Activated CD4-positive, alpha-beta T cell treated with anti-CD3 and anti-CD28 coated beads for 48 hours (primary cell): ENCODE measurements at regions not wholly inside any gene's neighbourhood (a gene's known extent, or its start where the extent isn't known, plus 50 kb on each side); places are given as distances from the start of the nearest gene placed in this dataset.

Source experiments
- DNase-seq: peaks from one replicate; pipeline ENCODE4 v3.0.0-alpha.2; 2020

DNA sequence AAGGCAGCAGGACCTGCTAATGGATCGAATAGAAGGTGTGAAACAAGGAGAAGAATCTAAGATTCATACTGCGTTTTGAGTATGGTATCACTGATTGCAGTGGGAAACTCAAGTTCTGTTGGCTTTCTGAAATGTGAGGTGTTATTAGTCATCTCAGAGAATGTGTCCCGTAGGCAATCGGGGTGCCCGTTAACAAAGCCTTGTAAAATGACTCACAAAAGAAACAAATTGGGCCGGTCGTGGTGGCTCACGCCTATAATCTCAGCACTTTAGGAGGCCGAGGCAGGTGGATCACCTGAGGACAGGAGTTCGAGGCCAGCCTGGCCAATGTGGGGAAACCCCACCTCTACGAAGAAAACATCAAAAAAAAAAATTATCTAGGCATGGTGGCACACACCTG lies 118.2 kb upstream of the C7orf33 start:
- DNase-seq, result no peak

DNA sequence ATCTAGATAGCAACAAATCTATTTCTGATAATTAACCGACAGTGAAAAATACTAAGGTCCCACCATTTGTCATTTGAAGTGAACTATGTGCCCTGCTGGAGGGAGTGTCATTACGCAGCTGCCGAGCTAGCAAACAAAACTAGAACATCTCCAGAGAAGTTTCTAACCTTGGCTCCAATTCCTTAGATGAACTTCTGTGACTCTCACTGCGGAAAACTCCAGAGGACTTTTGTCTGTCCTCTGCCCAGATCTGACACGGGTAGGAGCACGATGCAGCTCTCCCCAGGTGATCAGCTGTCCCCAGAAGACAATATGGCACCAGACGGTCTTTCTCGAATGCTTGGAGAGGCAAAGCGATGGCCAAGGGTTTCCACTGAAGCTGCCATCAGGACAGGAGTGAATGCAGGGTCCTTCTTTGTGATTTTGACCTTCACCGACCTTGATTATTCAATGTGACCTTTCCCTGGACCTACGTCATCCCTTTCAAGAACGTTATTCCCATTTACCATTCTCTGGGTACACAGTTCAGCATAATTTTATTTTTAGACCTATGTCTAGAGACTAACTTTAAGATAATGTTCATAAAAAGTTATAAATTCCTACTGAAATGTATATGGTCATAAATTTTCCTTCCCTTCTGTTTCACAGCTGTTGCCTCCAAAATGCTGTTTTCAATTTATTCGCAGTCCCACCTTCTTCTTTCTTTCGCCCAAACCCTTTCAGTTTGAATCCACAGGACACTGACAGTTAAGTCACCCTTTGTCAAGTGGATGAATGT lies 116.7 kb upstream of the C7orf33 start:
- no peak for DNase-seq

DNA sequence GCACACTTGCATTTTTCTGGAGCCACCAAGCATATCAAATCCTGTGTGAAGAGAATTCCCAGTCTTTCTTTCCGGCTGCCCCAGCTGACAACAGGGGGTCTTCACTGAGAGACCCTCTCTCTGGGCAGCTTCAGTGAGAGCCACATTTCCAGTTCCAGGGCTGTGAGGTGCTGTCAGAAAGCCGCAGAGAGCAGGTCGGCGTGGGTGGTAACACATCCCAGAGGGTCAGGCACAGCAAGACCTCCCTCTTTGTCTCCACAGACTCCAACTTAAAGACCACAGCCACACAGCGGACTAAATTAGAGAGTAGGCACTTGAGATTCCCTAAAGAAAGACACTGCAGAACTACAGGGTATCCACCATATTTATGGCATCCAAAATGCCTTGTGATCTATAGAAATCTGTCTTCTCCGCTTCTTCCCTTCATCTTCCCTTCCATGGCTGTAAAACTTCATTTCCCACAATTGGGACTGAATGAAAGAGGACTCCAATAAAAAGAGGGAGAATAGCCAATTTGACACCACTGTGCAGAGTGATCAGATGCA lies 116.0 kb upstream of the C7orf33 start:
- DNase-seq, result no peak

DNA sequence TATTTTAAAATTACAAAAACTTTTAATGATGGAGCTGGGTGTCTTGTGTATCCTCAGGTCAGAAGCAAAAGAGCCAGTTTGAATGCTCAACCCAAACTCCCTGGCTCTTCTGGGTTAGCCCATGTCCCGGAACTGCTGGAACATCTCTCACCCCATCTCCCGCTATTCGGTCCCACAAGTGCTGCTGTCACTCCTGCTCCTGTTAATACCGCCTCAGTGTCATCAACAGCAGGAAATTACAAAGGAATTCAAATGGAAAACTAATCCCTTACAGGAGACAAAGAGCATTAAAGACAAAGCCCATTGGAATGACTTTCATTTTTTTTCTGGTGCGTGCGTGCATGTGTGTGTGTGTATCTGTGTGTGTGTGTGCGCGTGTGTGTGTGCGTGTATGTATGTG lies 112.0 kb upstream of the C7orf33 start:
- DNase-seq, result no peak

DNA sequence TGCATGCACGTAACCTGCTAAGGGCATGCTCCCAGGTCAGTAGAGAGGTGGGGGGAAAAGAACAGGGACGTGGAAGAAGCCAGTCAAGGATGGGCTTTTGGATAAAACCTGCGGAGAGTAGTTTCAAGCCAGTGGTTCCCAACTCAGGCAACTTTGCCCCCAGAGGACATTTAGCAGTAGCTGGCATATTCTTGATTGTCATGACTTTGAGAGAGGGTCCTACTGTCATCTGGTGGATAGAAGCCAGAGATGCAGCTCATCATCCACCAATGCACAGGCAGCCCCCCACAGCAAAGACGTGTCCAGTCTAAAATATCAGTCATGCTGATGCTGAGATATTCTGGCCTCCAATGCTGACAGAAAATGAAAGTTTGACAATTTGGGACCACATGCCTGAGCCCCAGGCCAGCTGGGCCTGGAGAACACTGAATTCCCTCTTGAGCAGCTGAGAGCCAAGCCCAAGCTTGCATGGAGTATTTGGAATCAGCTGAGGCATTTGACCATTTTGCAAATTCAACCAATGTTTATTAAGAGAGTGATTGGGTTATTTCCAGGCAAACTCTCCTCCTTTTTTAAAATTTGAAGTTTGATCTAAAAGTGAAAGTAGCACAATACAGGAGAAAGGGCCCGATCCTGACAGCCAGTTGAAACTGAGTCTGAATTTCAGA lies 110.0 kb upstream of the C7orf33 start:
- no peak for DNase-seq

DNA sequence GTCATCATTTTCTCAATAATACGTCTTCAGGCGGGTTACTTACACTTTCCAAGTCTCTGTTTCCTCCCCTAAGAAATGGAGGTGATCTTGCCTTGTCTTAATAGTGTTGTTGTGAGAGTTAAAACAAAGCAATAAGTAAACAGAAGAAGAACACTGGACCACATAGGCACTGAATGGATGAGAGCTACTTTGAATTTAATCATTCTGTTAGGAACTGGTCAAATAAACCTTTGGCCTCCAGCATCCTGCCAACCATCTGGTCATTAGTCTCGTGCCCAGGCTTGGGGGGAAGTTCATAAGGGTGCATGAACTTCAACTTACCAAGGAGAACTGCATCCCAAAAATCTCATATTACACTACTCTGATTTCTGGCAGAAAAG lies 109.4 kb upstream of the C7orf33 start:
- DNase-seq, result no peak

DNA sequence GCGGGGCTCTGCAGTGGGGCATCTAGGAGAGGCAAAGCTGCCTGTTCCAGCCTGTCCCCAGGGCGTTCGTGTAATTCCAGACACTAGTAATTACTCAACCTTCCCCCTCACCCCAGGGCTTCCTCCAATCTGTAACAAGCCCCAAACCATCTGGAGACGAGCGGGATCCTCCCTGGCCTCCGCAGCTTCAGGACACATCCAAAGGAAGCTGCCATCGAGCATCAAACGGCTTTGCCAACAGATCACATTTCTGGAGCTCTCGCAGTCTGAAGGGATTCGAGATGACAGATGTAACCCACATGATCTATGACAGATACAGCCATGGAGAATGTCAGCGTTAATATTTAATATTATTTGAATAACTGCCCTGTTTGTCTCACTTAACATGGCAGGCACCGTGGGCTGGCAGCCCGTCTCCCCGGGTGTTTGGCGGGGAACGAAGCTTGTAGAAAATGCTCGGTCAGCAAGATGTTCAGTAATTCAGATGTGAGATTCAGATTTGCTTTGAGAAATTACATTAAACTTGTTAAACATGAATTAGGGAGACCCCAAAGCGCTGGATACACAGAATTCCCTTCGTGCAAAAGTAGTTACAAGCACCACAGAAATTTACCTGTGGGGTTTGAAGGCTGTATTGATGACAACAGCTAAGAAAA lies 108.5 kb upstream of the C7orf33 start:
- no peak for DNase-seq

DNA sequence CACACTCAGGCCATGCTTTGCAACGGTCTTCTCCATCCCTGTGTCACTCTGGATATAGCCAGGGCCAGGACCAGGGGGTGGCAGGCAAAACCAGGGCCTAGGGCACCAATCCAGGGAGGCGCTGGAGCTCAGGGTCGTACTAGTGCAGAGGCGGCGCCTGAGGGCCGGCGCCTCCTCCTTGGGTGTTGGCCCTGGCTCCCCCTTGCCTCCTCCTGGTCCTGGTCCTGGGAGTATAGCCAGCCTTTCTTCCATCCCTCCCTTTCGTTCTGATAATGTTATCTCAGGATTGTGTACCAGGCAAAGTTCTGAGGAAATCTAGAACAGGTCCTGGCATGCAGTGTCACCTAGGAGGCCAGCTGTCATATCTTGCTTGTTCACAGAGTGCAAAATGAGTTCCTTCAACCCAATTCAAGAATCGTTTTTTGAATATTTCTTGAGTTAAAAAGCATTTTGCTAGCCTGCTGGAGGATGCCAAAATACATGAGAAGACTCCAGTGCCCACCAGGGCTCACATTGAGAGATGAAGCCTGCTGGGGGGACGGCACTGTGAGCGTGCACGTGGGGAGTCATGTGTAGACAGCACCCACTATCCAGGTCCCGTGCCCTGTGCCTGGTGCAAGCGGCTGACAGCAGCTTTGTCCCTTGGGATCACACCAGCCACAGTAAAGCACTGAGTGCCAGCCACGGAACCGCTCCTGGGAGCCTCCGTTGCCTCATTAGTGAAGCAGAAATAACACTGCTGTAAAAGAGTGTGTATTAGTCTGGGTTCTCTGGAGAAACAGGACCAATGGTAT lies 106.9 kb upstream of the C7orf33 start:
- no peak for DNase-seq

DNA sequence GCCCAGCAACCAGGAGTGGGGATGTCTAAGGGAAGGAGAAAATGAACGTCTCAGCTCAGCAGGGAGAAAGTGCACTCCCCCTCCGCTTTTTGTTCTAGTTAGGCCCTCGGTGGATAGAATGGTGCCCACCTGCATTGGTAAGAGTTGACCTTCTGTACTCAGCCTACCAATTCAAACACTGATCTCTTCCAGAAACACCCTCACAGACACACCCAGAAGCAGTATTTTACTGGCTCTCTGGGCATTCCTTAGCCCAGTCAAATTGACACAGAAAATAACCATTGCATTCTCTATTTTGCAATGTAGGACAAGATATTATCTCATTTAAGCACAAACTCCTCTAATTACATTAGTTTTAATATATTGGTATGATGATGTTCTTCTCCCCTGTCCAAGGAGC lies 106.1 kb upstream of the C7orf33 start:
- no peak for DNase-seq

DNA sequence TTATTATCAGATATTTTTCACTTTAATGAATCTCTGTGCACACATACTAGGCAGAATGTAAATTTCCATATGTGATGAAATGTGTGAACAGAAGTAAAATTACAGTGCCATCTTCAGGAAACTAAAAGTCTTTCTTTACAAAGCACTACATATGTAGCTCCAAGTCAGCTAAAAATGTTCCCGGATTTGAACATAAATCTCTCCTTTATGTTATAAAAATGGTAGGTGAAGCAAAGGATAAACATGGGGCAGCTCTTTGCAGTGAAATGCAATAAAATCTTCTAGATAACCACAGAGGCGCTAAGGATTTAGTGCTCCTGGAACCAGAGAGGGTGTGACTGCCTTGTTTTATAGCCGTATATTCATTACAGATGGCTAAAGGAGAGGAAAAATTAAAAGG lies 104.9 kb upstream of the C7orf33 start:
- DNase-seq, result no peak

DNA sequence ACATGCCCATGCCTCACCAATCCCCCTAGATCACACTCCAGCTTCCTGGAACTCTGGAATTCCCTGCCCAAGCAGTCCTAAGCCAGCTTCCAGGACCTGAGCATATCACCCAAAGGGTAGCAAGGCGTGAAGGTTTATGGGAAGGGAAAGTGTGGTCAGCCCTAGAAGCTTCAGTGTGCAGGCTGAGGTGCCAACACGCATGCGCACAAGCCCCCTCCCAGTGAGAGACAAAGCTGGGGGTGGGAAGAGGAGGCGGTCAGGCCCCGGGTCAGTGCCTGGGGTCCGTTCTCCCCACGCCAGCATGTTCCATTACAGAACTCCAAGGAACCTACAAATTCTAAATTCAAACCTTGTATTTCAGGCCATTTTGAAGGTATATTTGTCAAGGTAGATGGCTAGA lies 103.6 kb upstream of the C7orf33 start:
- no peak for DNase-seq

DNA sequence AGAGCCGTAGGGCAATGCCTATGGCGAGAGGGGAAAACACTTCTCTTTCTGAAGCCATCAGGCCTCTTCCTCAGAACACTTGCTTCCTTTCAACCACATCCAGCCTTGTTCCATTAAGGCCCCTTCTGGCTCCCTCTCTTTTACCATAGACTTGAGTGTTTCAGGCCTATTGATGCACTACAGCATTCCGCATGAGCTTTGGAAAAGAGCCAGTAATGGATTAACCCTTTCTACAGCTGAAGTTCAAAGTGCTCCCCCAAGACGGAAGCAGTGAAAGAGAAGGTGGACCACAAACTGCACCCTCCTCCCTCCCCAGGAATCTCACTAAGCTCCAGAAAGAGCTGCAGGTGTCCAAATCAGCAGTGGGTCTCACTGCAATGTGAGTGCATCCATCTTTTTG lies 102.7 kb upstream of the C7orf33 start:
- DNase-seq, result no peak

DNA sequence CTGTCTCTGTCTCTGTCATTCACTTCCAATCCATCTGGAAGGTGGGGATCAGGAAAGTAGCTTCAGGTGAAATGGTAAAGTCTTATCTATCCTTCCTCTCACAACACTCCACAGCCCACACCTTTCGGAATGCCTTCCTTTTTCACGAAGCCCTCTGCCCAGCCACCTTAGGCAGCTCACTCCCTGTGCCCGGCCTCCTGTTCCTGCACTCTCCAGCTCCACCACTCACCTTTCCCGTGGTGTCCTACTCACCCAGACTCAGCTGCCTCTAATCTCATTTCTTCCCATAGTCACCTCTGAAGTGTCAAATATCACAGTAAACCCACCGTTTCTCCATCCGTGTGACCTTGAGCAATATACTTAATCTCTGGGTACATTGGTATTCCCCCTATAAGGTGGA lies 100.9 kb upstream of the C7orf33 start:
- DNase-seq, result no peak

DNA sequence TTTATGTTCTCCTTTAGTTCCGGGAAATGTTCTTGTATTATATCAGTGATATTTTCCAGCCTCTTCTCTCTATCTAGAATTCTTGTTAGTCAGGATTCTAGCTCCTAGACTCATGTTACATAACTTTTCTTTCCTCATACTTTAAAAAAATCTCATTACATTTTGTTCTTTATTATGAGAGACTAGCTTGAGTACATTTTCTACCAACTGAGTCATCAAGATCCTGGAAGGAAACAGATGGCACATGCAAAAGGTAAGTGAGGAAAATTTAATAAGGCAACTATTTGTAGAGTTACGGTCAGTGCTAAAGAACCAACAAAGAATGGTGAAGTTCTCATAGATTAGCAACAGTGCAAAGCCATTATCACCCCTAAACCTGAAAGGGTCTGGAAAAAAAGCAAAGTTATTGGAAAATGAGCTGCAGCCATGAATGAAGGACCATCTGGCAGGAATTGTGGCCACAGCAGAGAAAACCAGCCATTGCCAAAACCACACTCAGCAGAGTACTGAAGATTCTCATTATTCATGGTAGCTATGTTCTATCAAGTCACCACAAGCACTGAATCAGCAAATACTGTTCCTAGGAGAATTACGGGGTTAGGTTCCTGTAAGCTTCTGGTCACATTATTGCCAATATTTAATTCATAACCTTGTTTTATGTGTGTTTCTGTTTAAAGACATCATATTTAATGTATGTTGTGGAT lies 98.3 kb upstream of the C7orf33 start:
- no peak for DNase-seq

DNA sequence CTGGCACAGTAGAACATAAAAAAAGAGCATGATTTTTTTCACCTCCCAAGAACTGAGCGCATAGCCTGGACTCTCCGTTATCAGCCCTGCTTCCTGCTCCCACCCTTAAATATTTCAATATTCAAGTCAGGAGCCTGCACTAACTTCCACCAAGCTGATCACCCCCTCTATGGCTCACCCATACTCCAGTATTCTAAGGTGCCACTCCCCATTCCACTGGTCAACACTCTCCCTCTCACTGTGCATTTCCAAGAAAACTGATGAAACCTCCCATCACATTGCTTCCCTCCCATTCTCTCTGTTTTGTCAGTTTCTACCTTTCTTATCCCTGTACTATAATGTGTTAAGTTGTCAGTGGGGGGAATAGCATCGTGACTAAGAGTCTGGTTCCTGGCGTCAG lies 95.0 kb upstream of the C7orf33 start:
- DNase-seq, result no peak

DNA sequence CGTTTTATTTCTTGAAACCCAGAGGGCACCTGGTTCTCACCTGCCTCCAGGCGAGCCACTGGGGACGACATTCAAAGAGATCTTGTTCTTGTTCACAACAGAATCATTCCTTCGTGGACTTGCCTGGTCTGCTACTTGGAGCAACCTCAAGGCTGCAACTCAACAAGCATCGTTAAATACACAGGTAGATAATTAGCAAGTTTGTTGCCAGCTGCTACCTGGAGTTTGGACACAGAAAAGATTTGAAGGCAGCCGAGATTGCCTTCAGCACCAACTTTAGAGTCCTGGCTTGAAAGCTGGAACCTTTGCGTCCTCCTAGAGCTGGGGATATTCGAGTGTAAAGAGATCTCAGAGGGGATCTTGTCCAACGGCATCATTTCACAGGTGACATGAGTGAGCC lies 89.6 kb upstream of the C7orf33 start:
- no peak for DNase-seq

DNA sequence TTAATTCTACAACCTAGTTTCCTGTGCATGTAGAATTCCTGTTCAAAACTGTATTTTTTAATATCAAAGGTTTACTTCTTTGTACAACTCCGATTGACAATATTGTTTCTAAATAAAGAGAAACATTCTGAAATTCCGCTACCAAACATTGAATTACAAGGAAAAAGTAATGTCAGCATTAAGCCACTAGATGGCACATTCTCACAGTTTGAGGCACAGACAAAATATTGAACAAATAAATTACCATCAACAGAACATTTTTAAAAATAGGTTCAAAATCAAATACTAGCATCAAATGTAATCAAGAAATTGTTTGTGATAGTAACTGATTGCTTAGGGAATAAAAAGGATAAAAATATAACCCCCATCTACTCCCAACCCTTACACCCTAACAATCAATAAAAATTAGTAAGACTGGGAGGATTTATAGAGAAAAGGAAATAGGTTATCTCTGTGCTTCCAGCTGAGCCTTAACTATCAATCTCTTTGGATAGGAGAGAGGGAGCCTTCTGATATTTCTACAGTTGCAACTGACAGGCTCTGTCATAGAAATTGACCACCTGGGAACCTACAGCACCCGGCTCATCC lies 86.6 kb upstream of the C7orf33 start:
- no peak for DNase-seq

DNA sequence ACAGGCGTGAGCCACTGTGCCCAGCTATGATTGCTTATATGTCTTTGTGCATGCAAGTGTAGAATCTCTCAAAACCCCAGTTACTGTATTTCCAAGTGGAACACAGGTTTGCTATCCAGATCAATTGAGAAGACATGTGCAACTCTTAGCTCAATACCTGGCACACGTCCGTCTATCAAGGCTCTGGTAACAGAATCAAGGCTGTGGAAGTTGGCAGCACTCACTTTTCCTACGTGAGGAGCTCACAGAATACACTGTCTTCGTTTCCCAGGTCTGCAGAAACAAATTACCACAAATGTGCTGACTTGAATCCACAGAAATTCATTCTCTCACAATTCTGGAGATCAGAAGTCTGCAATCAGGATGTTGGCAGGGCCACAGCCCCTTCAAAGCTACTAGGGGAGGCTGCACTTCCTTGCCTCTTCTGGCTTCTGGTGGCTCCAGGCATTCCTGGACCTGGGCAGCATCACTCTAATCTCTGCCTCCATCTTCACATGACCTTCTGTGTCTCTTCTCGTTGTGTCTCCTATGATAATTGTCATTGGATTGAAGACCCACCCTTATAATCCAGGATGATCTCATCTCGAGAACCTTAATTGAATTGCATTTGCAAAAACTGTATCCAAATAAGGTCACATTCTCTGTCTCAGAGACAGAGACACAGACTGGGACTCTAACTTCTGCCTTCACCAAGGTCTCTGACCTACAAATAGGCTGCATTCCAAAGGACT lies 84.8 kb upstream of the C7orf33 start:
- DNase-seq, result no peak

DNA sequence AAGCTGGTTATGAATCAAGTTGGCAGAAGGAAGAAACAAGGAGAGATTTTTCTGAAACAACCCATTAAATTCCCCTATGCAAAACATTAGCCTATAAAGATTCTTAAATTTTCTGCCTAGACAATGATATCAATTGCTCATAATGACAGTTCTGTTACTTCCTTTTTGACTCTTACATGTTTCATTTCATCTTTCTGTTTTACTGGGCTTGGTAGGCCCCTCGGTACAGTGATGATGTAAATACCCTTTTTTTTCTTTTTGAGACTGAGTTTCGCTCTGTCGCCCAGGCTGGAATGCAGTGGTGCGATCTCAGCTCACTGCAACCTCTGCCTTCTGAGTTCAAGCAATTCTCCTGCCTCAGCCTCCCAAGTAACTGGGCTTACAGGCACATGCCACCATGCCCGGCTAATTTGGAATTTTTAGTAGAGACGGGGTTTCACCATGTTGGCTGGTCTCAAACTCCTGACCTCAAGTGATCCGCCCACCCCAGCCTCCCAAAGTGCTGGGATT lies 83.4 kb upstream of the C7orf33 start:
- peak; percentile 53 for DNase-seq

DNA sequence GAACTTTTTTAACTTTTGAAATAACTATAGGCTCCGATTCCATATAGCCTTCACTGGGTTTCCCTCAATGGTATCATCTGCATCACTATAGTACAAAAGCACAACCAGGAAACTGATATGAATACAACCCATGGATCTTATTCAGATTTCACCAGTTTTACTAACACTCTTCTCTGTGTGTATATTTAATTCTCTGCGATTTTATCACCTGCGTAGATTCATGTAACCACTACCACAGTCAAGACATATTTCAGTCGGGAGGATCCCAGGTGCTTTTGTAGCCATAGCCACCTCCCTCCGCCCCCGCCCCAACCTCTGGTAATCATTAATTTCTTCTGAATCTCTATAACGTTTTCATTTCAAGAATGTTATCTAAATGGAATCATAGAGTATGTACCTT lies 82.8 kb upstream of the C7orf33 start:
- peak; percentile 57 for DNase-seq

DNA sequence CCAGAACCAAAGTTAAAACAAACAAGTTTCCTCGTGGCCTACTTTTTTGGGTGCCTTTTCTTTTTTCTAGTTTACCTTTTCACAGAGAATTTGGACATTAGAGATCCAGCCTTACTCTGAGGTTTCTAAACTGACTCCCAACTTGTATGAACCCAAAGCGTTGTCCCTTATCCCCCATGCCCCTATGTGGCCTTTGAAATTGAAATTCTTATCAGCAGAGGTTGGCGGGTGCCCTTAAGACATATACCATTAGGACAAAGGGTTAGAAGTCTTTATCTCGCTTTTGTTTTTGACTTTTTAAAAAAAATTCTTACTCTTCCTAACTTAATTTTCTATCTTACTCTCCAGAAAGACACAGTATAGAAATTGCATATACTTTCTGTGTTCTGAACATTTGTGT lies 76.3 kb upstream of the C7orf33 start:
- DNase-seq, result no peak
